ENCODE measurements at regions not wholly inside any gene's neighbourhood (a gene's known extent, or its start where the extent isn't known, plus 50 kb on each side); places are given as distances from the start of the nearest gene placed in this dataset.
"Not testable (repeated sequence)": the region's sequence is repeated elsewhere in the genome, so short reads cannot be mapped to it uniquely, and the experiment has no call there.

DNA sequence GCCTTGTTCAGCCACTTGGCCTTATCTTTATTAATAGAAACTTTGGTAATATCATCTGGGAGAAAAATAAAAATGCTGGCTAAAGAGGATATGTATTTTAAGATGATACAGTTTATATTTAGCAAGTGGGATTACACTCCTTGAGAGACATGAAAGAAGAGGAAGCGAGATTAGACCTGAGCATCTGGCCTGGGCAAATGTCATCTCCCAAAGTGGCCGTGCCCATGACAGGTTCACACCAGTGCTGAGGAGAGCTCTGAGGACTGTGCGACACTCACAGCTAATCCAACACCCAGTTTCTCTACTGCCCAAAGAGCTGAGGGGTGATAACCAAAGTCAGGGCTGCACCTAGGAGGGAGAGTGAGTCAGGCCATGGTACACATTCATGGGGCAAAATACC, 121.7 kb upstream of the DUSP10 start:
- Histone ChIP-seq H3K4me3 (ENCODE audit: low read length) (no peak overlapping the region), H3K4me2 (ENCODE audit: low read length) (peak overlapping the region; percentile 46), H2AFZ (ENCODE audit: low read depth, low read length) (no peak overlapping the region), H3K79me2 (ENCODE audit: low read length) (no peaks in the 10 kb centered on the region), H3K4me1 (ENCODE audit: low read length) (peaks cover 14% of the 10 kb centered on the region), H3K27me3 (ENCODE audit: low read depth, low read length) (no peaks in the 10 kb centered on the region; the same call in 1 of the 2 replicates), H3K36me3 (replicated peaks; ENCODE audit: low read depth, low read length) (no peaks in the 10 kb centered on the region), H3K27ac (ENCODE audit: low read length) (peak overlapping the region; percentile 3; the same call in 1 of the 2 replicates), H3K9me3 (ENCODE audit: insufficient read depth, low read length) (no peaks in the 10 kb centered on the region), H3K9ac (ENCODE audit: low read length) (no peak overlapping the region), H4K20me1 (ENCODE audit: insufficient read depth, low read length) (no peaks in the 10 kb centered on the region)
- TF ChIP-seq, protein P1, sequence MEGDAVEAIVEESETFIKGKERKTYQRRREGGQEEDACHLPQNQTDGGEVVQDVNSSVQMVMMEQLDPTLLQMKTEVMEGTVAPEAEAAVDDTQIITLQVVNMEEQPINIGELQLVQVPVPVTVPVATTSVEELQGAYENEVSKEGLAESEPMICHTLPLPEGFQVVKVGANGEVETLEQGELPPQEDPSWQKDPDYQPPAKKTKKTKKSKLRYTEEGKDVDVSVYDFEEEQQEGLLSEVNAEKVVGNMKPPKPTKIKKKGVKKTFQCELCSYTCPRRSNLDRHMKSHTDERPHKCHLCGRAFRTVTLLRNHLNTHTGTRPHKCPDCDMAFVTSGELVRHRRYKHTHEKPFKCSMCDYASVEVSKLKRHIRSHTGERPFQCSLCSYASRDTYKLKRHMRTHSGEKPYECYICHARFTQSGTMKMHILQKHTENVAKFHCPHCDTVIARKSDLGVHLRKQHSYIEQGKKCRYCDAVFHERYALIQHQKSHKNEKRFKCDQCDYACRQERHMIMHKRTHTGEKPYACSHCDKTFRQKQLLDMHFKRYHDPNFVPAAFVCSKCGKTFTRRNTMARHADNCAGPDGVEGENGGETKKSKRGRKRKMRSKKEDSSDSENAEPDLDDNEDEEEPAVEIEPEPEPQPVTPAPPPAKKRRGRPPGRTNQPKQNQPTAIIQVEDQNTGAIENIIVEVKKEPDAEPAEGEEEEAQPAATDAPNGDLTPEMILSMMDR (IDR thresholded peaks at IDR 0.05; ENCODE audit: low read depth, low read length): no peak
- no peak for TF ChIP-seq EZH2phosphoT487 (IDR thresholded peaks at IDR 0.05; ENCODE audit: low read depth)

DNA sequence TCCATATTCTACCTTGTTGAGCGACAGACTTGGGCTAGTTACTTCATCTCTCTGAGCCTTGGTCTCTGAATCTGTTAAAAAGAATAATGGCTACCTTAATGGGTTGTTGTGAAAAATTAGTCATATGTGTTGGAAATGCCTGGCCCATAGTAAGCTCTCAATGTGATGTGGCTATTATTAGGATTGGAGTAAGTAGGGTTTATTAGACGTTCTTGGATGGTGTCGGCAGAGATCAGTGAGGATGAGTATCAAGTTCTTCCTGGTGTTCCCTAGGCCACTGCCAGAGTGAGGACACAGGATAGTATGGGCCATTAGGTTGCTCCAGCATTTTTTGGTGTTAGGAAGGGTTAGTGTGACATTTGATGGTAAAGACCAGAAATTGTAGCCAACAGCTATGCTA, 121.1 kb upstream of the DUSP10 start:
- Histone ChIP-seq H3K36me3 (replicated peaks; ENCODE audit: low read depth, low read length) (no peaks in the 10 kb centered on the region), H3K27ac (ENCODE audit: low read length) (0 out of 2 replicates have a peak overlapping the region, but pooled peaks have one; percentile 3), H4K20me1 (ENCODE audit: insufficient read depth, low read length) (no peaks in the 10 kb centered on the region), H3K4me3 (ENCODE audit: low read length) (no peak overlapping the region), H2AFZ (ENCODE audit: low read depth, low read length) (no peak overlapping the region), H3K9ac (ENCODE audit: low read length) (no peak overlapping the region), H3K9me3 (ENCODE audit: insufficient read depth, low read length) (no peaks in the 10 kb centered on the region), H3K4me1 (ENCODE audit: low read length) (peaks cover 14% of the 10 kb centered on the region), H3K27me3 (ENCODE audit: low read depth, low read length) (no peaks in the 10 kb centered on the region; the same call in 1 of the 2 replicates), H3K79me2 (ENCODE audit: low read length) (no peaks in the 10 kb centered on the region), H3K4me2 (ENCODE audit: low read length) (peak overlapping the region; percentile 46)
- TF ChIP-seq, protein P1 (IDR thresholded peaks at IDR 0.05; ENCODE audit: low read depth, low read length): no peak
- TF ChIP-seq EZH2phosphoT487 (IDR thresholded peaks at IDR 0.05; ENCODE audit: low read depth): no peak

DNA sequence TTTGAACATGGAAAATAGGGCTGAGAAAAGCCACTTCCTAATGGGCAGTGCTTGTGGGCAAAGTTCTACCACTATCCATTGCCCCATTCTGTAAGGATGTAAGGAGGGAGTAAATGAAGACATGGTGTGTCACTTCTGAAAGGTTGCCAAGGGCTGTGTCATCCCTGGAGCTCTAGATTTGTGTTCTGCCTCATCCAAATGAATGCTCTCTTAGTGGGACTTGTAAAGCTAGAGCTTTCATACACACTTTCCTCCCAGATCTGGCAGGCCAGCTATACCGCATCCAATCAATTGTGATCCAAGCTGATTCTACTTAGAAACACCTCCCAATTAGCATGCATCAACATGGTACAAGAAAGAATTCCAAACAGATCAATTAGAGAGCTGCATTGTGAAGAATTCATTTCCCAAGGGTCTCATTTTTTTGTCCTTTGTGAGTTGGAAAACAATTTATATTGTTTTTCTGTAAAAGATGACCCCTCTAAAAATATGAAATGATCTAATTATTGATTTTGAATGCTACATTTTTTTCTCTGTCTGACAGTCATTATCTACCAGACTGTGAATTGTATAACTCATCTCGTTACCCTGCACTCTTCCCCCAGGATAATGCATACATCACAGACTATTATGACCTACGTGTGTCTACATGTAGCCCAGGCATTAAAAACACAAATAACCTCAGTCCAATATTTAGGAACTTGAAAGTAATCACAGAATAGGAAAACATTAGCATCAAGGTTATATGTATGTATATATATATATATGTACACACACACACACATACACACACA, 117.1 kb upstream of the DUSP10 start:
- no peak for TF ChIP-seq EZH2phosphoT487 (IDR thresholded peaks at IDR 0.05; ENCODE audit: low read depth)
- TF ChIP-seq, protein P1 (IDR thresholded peaks at IDR 0.05; ENCODE audit: low read depth, low read length): no peak
- Histone ChIP-seq H3K4me2 (ENCODE audit: low read length) (no peak overlapping the region), H3K9ac (ENCODE audit: low read length) (no peak overlapping the region), H3K27me3 (ENCODE audit: low read depth, low read length) (peaks cover 3% of the 10 kb centered on the region; the same call in 1 of the 2 replicates), H3K36me3 (replicated peaks; ENCODE audit: low read depth, low read length) (no peaks in the 10 kb centered on the region), H3K79me2 (ENCODE audit: low read length) (no peaks in the 10 kb centered on the region), H3K4me3 (ENCODE audit: low read length) (no peak overlapping the region), H3K27ac (ENCODE audit: low read length) (no peak overlapping the region), H2AFZ (ENCODE audit: low read depth, low read length) (no peak overlapping the region), H3K9me3 (ENCODE audit: insufficient read depth, low read length) (no peaks in the 10 kb centered on the region), H3K4me1 (ENCODE audit: low read length) (peaks cover 22% of the 10 kb centered on the region), H4K20me1 (ENCODE audit: insufficient read depth, low read length) (no peaks in the 10 kb centered on the region)

DNA sequence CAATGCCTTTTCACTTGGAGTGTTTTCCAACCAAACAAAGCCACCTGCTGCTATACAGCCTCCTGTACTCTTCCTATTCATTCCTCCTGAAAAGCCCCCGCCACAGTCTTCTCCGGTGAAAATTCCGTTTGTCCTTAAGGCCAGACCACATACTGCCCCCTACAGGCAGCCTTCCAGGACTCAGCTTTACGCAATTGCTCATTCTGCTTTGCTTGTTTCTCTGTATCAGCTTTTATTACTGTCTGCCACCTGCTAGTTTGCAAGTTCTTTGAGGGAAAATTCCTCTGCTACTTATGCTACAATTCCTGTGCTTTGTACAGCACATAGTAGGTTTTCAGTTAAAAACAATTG, 115.2 kb upstream of the DUSP10 start:
- H3K4me1 ChIP-seq (ENCODE audit: low read length); H3K36me3 ChIP-seq (replicated peaks; ENCODE audit: low read depth, low read length); H3K79me2 ChIP-seq (ENCODE audit: low read length); H3K27me3 ChIP-seq (ENCODE audit: low read depth, low read length); H3K4me3 ChIP-seq (ENCODE audit: low read length); H2AFZ ChIP-seq (ENCODE audit: low read depth, low read length); H3K9me3 ChIP-seq (ENCODE audit: insufficient read depth, low read length); H3K27ac ChIP-seq (ENCODE audit: low read length); H4K20me1 ChIP-seq (ENCODE audit: insufficient read depth, low read length); H3K9ac ChIP-seq (ENCODE audit: low read length); H3K4me2 ChIP-seq (ENCODE audit: low read length): not testable (repeated sequence)
- TF ChIP-seq, protein P1 (IDR thresholded peaks at IDR 0.05; ENCODE audit: low read depth, low read length): peak; percentile 27
